ENCODE measurements at regions not wholly inside any gene's neighbourhood (a gene's known extent, or its start where the extent isn't known, plus 50 kb on each side); places are given as distances from the start of the nearest gene placed in this dataset.

- Histone ChIP-seq H3K4me2 (ENCODE audit: control insufficient read depth, extremely low read depth, insufficient read depth, low read depth, low read length) (no peak overlapping the region), H3K9me1 (ENCODE audit: control insufficient read depth, extremely low read depth, insufficient read depth, low read length) (no peaks in the 10 kb centered on the region)
- no peak for DNase-seq (ENCODE audit: low read depth, low spot score)
Observed at GRCh38 chr3:193944518-193944884, 191.4 kb upstream of the HES1 start.

GRCh38 chr3:193945143-193945542 lies 190.8 kb upstream of the HES1 start:
- Histone ChIP-seq H3K9me3 (ENCODE audit: control insufficient read depth, low read depth, low read length) (no peaks in the 10 kb centered on the region), H3K4me2 (ENCODE audit: control insufficient read depth, extremely low read depth, insufficient read depth, low read depth, low read length) (no peak overlapping the region), H3K79me2 (ENCODE audit: control insufficient read depth, insufficient read depth, low read length) (no peaks in the 10 kb centered on the region), H4K20me1 (ENCODE audit: control insufficient read depth, extremely low read depth, insufficient read depth, low read length) (no peaks in the 10 kb centered on the region), H3K27ac (ENCODE audit: control insufficient read depth, insufficient read depth, low read length) (no peak overlapping the region), H3K4me3 (ENCODE audit: control insufficient read depth in 2 of 3, extremely low read depth in 1 of 3, insufficient read depth in 2 of 3, low read depth in 1 of 3, low read length in 3 of 3) (no peak overlapping the region), H3K9me1 (ENCODE audit: control insufficient read depth, extremely low read depth, insufficient read depth, low read length) (no peaks in the 10 kb centered on the region), H3K4me1 (ENCODE audit: control insufficient read depth, extremely low read depth, insufficient read depth, low read length) (no peaks in the 10 kb centered on the region), H2AFZ (ENCODE audit: control insufficient read depth, low read length) (no peak overlapping the region), H3K9ac (ENCODE audit: control insufficient read depth, extremely low read depth, insufficient read depth, low read length) (no peak overlapping the region), H3K27me3 (ENCODE audit: control insufficient read depth, extremely low read depth, insufficient read depth, low read length) (peaks cover 13% of the 10 kb centered on the region), H3K36me3 (ENCODE audit: control insufficient read depth in 2 of 2, extremely low read depth in 1 of 2, insufficient read depth in 2 of 2, low read length in 2 of 2) (no peaks in the 10 kb centered on the region)
- dilution Hi-C loops (cut with MboI; ENCODE audit: extremely low pct_ligation_motif_present, low sequenced_read_pairs), result no loop called here
- no peak for TF ChIP-seq CTCF (optimal IDR thresholded peaks at IDR 0.05 in 1 of 3, IDR thresholded peaks at IDR 0.05 in 1 of 3, conservative IDR thresholded peaks at IDR 0.05 in 1 of 3; ENCODE audit: extremely low read depth in 1 of 3, insufficient read depth in 2 of 3, low read length in 3 of 3)
- TF ChIP-seq EZH2 (IDR thresholded peaks at IDR 0.05; ENCODE audit: low read length), result no peak
- DNase-seq (ENCODE audit: low read depth, low spot score) (no peak), FAIRE-seq (no peak)

More at GRCh38 chr3:193944518-193944884, 191.4 kb upstream of the HES1 start:
- Histone ChIP-seq H3K36me3 (ENCODE audit: control insufficient read depth in 2 of 2, extremely low read depth in 1 of 2, insufficient read depth in 2 of 2, low read length in 2 of 2) (no peaks in the 10 kb centered on the region), H3K4me3 (ENCODE audit: control insufficient read depth in 2 of 3, extremely low read depth in 1 of 3, insufficient read depth in 2 of 3, low read depth in 1 of 3, low read length in 3 of 3) (no peak overlapping the region), H3K27ac (ENCODE audit: control insufficient read depth, insufficient read depth, low read length) (no peak overlapping the region), H3K9ac (ENCODE audit: control insufficient read depth, extremely low read depth, insufficient read depth, low read length) (no peak overlapping the region), H3K4me1 (ENCODE audit: control insufficient read depth, extremely low read depth, insufficient read depth, low read length) (no peaks in the 10 kb centered on the region), H4K20me1 (ENCODE audit: control insufficient read depth, extremely low read depth, insufficient read depth, low read length) (no peaks in the 10 kb centered on the region), H3K27me3 (ENCODE audit: control insufficient read depth, extremely low read depth, insufficient read depth, low read length) (peaks cover 13% of the 10 kb centered on the region), H3K79me2 (ENCODE audit: control insufficient read depth, insufficient read depth, low read length) (no peaks in the 10 kb centered on the region), H2AFZ (ENCODE audit: control insufficient read depth, low read length) (no peak overlapping the region), H3K9me3 (ENCODE audit: control insufficient read depth, low read depth, low read length) (no peaks in the 10 kb centered on the region)
- FAIRE-seq, result no peak
- dilution Hi-C loops (cut with MboI; ENCODE audit: extremely low pct_ligation_motif_present, low sequenced_read_pairs), result no loop called here
- TF ChIP-seq CTCF (optimal IDR thresholded peaks at IDR 0.05 in 1 of 3, IDR thresholded peaks at IDR 0.05 in 1 of 3, conservative IDR thresholded peaks at IDR 0.05 in 1 of 3; ENCODE audit: extremely low read depth in 1 of 3, insufficient read depth in 2 of 3, low read length in 3 of 3) (no peak), EZH2 (IDR thresholded peaks at IDR 0.05; ENCODE audit: low read length) (no peak)

Measured in keratinocyte (primary cell).